ENCODE measurements at regions not wholly inside any gene's neighbourhood (a gene's known extent, or its start where the extent isn't known, plus 50 kb on each side); places are given as distances from the start of the nearest gene placed in this dataset.

- H3K36me3 ChIP-seq = no peaks in the 10 kb centered on the region
- H3K27me3 ChIP-seq = no peaks in the 10 kb centered on the region
- H3K27ac ChIP-seq = no peak overlapping the region
- no peak for ATAC-seq
- no peak for TF ChIP-seq POLR2AphosphoS5 (IDR thresholded peaks at IDR 0.05)
- no peak for TF ChIP-seq POLR2A (IDR thresholded peaks at IDR 0.05)
- TF ChIP-seq, protein P1, sequence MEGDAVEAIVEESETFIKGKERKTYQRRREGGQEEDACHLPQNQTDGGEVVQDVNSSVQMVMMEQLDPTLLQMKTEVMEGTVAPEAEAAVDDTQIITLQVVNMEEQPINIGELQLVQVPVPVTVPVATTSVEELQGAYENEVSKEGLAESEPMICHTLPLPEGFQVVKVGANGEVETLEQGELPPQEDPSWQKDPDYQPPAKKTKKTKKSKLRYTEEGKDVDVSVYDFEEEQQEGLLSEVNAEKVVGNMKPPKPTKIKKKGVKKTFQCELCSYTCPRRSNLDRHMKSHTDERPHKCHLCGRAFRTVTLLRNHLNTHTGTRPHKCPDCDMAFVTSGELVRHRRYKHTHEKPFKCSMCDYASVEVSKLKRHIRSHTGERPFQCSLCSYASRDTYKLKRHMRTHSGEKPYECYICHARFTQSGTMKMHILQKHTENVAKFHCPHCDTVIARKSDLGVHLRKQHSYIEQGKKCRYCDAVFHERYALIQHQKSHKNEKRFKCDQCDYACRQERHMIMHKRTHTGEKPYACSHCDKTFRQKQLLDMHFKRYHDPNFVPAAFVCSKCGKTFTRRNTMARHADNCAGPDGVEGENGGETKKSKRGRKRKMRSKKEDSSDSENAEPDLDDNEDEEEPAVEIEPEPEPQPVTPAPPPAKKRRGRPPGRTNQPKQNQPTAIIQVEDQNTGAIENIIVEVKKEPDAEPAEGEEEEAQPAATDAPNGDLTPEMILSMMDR (IDR thresholded peaks at IDR 0.05) = no peak
- no peaks in the 10 kb centered on the region for H3K9me3 ChIP-seq
- no peaks in the 10 kb centered on the region for H3K4me1 ChIP-seq
- 80 to 81% methylated on average over 3 to 4 of the region's 4 CpGs for WGBS, 2 donors (ENCODE audit: low coverage in 1 of 2)
- H3K4me3 ChIP-seq = no peak overlapping the region
Measured at GRCh38 chr12:29990971-29991370, 207.2 kb upstream of the TMTC1 start.

DNA sequence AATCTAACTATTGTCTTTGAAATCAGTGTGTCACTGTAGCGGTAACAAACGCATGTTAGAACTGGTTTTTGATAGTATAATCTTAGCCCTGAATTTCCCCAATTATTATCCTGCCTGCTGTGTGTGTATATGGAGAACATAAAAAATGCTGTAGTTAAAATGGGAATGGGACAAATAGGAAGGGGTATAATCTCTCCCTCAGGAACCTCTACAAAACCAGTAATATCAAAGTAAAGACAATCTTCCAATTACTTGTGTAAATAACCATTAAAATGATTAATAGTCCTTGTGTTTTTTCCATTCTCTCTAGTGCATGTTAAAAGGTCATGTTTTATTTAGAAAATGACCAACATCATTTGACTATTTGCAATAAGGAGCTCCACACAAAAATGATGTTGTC, 200.1 kb upstream of the TMTC1 start:
- 68 to 81% methylated on average over 2 of the region's 2 CpGs for WGBS, 2 donors (ENCODE audit: low coverage in 1 of 2)
- no peaks in the 10 kb centered on the region for H3K9me3 ChIP-seq
- TF ChIP-seq POLR2AphosphoS5 (IDR thresholded peaks at IDR 0.05) (no peak), POLR2A (IDR thresholded peaks at IDR 0.05) (no peak), EP300 (IDR thresholded peaks at IDR 0.05) (no peak)
- TF ChIP-seq, protein P1 (IDR thresholded peaks at IDR 0.05) = no peak
- H3K4me3 ChIP-seq = no peak overlapping the region
- H3K4me1 ChIP-seq = no peaks in the 10 kb centered on the region
- no peak for ATAC-seq
- H3K27me3 ChIP-seq = no peaks in the 10 kb centered on the region
- H3K27ac ChIP-seq = no peak overlapping the region
- H3K36me3 ChIP-seq = no peaks in the 10 kb centered on the region

DNA sequence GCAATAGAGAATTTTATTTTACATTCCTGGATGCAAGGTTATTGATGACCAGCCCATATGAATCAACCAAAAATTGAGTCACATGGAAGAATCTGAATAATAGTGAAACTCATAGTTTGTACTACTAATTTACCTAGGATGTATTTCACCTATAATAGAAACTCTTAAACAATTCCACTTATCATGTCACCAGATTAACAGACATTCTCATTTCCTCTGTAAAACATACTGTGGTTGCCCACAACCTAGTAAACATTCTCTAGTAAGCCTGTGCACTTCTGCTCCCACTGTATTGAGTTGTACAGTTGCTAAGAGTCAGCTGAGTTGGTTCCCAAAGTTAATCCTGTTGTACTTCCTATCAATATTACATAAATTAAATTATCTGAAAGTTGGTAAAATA, 196.6 kb upstream of the TMTC1 start:
- H3K36me3 ChIP-seq = no peaks in the 10 kb centered on the region
- no peak overlapping the region for H3K4me3 ChIP-seq
- H3K27me3 ChIP-seq = no peaks in the 10 kb centered on the region
- no peak overlapping the region for H3K27ac ChIP-seq
- no peaks in the 10 kb centered on the region for H3K4me1 ChIP-seq
- no peak for ATAC-seq
- H3K9me3 ChIP-seq = no peaks in the 10 kb centered on the region
- no peak for TF ChIP-seq EP300 (IDR thresholded peaks at IDR 0.05)
- TF ChIP-seq POLR2A (IDR thresholded peaks at IDR 0.05) = no peak
- no peak for TF ChIP-seq POLR2AphosphoS5 (IDR thresholded peaks at IDR 0.05)
- TF ChIP-seq, protein P1 (IDR thresholded peaks at IDR 0.05) = no peak

DNA sequence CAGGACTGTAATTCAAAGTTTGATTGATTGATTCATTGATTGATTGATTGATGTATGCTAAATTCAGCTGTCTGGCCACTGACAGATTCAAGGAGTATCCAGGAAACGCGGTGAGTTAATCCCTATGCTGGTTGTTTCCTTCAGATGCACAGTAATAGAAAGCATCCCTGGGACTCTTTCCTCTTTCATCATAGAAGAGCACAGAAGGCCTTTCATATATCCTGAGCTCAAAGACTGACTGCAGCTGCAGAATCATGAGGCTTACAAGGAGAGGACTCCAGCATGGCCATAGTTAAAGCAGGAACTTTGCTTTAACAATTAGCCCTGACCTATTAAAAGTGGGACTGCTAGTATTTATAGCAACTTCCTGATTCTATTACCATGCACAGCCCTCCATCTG, 187.7 kb upstream of the TMTC1 start:
- no peak overlapping the region for H3K27ac ChIP-seq
- H3K4me1 ChIP-seq = peaks cover 0 to 10% (median 0%) of the 10 kb centered on the region in 3 donors
- no peaks in the 10 kb centered on the region for H3K36me3 ChIP-seq
- 80% methylated on average over 2 of the region's 2 CpGs; no CpG with 5 or more reads in 1 of the 2 donors for WGBS, 2 donors (ENCODE audit: low coverage in 1 of 2)
- H3K27me3 ChIP-seq = no peaks in the 10 kb centered on the region
- H3K4me3 ChIP-seq = no peak overlapping the region
- H3K9me3 ChIP-seq = no peaks in the 10 kb centered on the region
- no peak for ATAC-seq
- TF ChIP-seq EP300 (IDR thresholded peaks at IDR 0.05) = no peak

DNA sequence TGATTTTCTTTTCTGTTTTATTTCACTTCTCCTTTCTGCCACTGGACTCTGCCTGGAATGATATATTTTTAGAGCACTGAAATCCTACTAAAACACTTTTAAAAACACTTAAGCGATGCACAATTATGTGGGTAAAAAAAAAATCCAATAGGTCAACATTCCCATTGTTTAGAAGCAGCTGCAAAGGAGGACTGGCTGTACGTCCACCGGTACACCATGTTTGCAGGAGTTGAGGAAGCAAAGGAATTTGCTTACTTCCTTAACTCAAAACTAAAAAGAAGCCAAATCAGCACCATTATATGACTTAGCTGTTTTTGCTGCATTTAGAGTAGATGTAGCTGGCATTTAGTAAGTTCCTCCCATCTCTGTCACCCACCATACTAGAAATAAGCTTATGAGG, 186.8 kb upstream of the TMTC1 start:
- Histone ChIP-seq H3K4me3 (no peak overlapping the region), H3K9me3 (no peaks in the 10 kb centered on the region)

More for the DNA sequence above, 186.8 kb upstream of the TMTC1 start:
- no peak for ATAC-seq
- TF ChIP-seq POLR2AphosphoS5 (IDR thresholded peaks at IDR 0.05) = no peak
- no peak for TF ChIP-seq POLR2A (IDR thresholded peaks at IDR 0.05)
- TF ChIP-seq, protein P1 (IDR thresholded peaks at IDR 0.05) = no peak
- TF ChIP-seq EP300 (IDR thresholded peaks at IDR 0.05) = no peak
- peaks cover 0 to 10% (median 0%) of the 10 kb centered on the region in 3 donors for H3K4me1 ChIP-seq
- no peaks in the 10 kb centered on the region for H3K36me3 ChIP-seq
- WGBS, 2 donors (ENCODE audit: low coverage in 1 of 2) = 32 to 38% methylated on average over 3 of the region's 3 CpGs
- H3K27ac ChIP-seq = no peak overlapping the region
- no peaks in the 10 kb centered on the region for H3K27me3 ChIP-seq

Measured in gastroesophageal sphincter (tissue), 4 donors.